Keratinocyte (primary cell): ENCODE measurements at regions not wholly inside any gene's neighbourhood (a gene's known extent, or its start where the extent isn't known, plus 50 kb on each side); places are given as distances from the start of the nearest gene placed in this dataset.
"Not testable (repeated sequence)": the region's sequence is repeated elsewhere in the genome, so short reads cannot be mapped to it uniquely, and the experiment has no call there.

ENCODE experiments used
- EZH2 ChIP-seq: IDR thresholded peaks from one replicate; pipeline ENCODE4 v1.6.1; 2012; ENCODE audit warnings: inconsistent platforms, mild to moderate bottlenecking, low read length, moderate library complexity
- TF ChIP-seq, protein P1 (sequence below), 3 experiments: IDR thresholded peaks in 1 of 3; conservative IDR thresholded peaks in 1 of 3; optimal IDR thresholded peaks in 1 of 3; 2 replicates in 2 of 3; 3 replicates in 1 of 3; pipeline versions ENCODE3 to v1.5.1; 2011; ENCODE audit warnings: low read length in 3 of 3, mild to moderate bottlenecking in 3 of 3, moderate library complexity in 2 of 3, control low read depth in 1 of 3, inconsistent platforms in 1 of 3; ENCODE audit not compliant: insufficient read depth in 2 of 3; ENCODE audit errors: extremely low read depth in 1 of 3

GRCh38 chr5:130746641-130747040, 418.4 kb downstream of the HINT1 start:
- TF ChIP-seq, protein P1, sequence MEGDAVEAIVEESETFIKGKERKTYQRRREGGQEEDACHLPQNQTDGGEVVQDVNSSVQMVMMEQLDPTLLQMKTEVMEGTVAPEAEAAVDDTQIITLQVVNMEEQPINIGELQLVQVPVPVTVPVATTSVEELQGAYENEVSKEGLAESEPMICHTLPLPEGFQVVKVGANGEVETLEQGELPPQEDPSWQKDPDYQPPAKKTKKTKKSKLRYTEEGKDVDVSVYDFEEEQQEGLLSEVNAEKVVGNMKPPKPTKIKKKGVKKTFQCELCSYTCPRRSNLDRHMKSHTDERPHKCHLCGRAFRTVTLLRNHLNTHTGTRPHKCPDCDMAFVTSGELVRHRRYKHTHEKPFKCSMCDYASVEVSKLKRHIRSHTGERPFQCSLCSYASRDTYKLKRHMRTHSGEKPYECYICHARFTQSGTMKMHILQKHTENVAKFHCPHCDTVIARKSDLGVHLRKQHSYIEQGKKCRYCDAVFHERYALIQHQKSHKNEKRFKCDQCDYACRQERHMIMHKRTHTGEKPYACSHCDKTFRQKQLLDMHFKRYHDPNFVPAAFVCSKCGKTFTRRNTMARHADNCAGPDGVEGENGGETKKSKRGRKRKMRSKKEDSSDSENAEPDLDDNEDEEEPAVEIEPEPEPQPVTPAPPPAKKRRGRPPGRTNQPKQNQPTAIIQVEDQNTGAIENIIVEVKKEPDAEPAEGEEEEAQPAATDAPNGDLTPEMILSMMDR (optimal IDR thresholded peaks at IDR 0.05 in 1 of 3, IDR thresholded peaks at IDR 0.05 in 1 of 3, conservative IDR thresholded peaks at IDR 0.05 in 1 of 3; ENCODE audit: extremely low read depth in 1 of 3, insufficient read depth in 2 of 3, low read length in 3 of 3): not testable (repeated sequence)
- not testable (repeated sequence) for TF ChIP-seq EZH2
